ENCODE measurements at regions not wholly inside any gene's neighbourhood (a gene's known extent, or its start where the extent isn't known, plus 50 kb on each side); places are given as distances from the start of the nearest gene placed in this dataset.
"Not testable (repeated sequence)": the region's sequence is repeated elsewhere in the genome, so short reads cannot be mapped to it uniquely, and the experiment has no call there.

GRCh38 chr20:41786158-41786557 is 168.0 kb upstream of the CHD6 start:
- DNase-seq (ENCODE audit: low read depth, low spot score) = no peak

DNA sequence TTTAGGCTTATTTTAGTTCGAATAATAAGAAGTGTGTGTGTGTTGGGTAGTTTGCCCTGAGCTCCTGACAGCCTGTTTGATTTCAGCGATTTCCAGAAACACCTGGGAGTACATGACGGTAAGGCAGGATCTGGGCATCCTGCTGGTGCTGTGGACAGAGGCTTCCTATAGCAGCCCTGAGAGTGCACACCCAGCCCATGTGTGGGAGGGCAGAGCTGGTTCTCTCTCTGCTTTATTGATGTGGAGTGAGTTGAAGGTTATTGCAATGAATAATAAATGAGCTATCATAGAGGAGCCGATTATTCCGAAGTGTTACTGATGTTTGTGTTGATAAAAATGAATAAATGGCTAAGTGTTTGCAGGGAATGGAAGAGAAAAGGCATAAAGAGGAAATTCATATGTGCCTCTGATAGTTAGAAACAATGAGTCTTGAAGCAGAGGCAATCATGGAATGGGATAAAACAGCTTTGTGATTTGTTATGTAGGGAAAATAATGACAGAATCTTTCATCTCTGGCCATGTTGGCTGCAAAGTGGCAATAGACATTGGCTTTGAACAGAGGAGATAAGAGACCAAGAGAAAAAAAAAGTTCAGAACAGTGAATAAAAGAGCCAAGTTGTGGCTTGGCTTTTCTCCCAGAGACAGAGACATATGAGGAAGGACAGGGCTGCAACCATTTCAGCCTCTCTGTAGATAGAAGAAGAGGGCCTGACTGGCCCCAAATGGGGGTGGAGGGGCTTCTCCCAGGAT is 166.2 kb upstream of the CHD6 start:
- DNase-seq (ENCODE audit: low read depth, low spot score) = no peak

- no peak for DNase-seq (ENCODE audit: low read depth, low spot score)
Measured at GRCh38 chr20:41783423-41784208, 165.4 kb upstream of the CHD6 start.

- DNase-seq (ENCODE audit: low read depth, low spot score) = no peak
Measured at GRCh38 chr20:41782730-41783406, 164.7 kb upstream of the CHD6 start.

- DNase-seq (ENCODE audit: low read depth, low spot score) = no peak
Measured at GRCh38 chr20:41782255-41782654, 164.1 kb upstream of the CHD6 start.

GRCh38 chr20:41776421-41776820 is 158.2 kb upstream of the CHD6 start:
- no peak for DNase-seq (ENCODE audit: low read depth, low spot score)

DNA sequence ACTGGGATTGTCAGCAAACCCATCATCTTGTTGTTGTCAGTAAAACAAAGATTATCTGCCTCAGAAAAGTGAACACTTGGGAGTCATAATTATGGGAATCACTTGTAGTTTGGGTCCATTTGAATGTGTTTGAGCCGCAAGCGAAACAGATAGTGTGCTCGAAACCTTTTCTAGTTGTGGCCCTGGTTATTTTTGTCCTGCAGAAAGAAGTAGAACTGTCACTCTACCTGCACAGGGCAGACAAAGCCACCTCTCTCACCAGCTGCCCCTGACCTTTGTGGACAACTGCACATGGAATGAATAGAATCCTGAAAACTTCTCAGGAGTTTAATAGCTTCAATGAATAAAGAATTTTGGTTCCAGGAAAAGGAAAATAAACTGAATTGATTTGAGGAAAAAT is 156.1 kb upstream of the CHD6 start:
- no peak for DNase-seq (ENCODE audit: low read depth, low spot score)

- no peak for DNase-seq (ENCODE audit: low read depth, low spot score)
Measured at GRCh38 chr20:41770965-41771364, 152.8 kb upstream of the CHD6 start.

GRCh38 chr20:41770427-41770826 is 152.2 kb upstream of the CHD6 start:
- no peak for DNase-seq (ENCODE audit: low read depth, low spot score)

- DNase-seq (ENCODE audit: low read depth, low spot score) = no peak
Measured at GRCh38 chr20:41769592-41770018, 151.4 kb upstream of the CHD6 start.

DNA sequence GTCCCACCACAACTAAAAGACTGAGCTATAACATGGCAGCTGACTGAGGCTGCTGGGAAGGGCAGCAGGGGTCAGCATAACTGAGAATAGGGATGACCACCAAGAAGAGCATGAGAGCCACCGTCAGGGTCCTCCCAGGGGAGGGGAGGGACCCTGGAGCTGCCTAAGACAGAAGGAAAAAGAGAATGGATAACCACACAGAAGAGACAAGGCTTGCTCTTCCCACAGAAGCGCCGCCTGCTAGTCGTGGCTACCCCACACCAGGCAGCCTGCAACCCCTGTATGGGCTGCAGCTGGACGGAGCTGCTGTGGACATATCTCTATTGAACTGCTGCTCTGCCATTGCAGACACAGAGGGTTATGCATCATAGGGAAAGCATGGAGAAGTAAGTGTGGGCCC is 132.0 kb upstream of the CHD6 start:
- DNase-seq (ENCODE audit: low read depth, low spot score) = no peak

GRCh38 chr20:41748756-41749582 is 130.8 kb upstream of the CHD6 start:
- no peak for DNase-seq (ENCODE audit: low read depth, low spot score)

DNA sequence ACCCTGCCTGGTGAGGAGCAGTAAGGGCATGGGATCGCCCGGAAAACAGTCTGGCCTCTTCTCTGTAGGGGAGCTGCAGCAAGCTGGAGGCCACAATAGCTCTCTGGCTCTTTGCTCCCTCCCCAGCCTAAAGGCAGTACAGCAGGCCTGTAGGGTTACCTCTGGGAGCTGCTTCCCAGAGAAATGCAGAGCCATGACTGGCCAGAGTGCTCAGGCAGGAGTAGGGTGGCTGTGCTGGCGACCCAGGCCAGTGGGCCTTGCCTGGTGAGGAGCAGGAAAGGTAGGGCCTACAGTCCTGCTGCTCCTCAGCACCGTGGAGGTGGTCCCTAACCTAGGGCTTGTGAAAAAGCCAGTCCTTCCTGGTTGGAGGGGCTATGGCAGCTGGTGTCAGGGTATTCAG is 129.9 kb upstream of the CHD6 start:
- no peak for DNase-seq (ENCODE audit: low read depth, low spot score)

DNA sequence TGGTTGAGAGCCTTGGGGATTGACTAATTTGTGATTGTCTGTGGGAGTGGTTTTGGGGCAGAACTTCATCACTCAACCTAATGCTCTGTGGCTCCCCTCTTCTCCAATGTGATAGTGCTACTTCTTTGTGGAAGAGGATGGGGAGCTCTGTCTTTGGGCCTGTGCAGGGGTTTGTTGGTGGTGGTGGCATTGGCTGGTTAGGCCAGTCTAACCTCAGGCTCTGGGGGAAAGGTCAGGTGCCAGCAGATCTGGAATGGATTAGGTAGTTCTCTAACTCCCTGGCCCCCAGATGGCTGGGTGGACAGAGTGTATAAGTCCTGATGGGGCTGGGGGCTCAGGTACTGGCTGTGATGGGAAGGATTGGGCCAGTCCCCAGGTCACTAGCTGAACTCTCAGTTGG is 129.0 kb upstream of the CHD6 start:
- DNase-seq (ENCODE audit: low read depth, low spot score) = no peak

DNA sequence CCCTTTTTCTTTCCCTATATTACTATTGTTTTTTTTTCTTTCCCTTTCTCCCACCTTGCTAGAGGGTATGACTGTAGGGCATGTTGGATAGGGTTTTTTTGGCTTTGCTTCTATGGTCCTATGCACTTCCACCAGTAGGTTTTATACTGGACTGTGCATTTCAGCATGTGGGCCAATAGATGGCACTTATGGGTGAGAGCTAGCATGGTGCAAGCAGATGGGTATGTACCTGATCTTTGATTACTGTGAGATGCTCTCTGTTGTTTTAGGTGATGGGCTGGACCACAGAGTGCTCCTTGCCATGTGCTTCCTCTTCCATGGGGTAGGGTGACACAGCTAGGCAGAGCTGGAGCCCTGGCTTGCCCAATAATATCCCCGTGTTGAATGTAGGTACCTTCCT is 128.5 kb upstream of the CHD6 start:
- no peak for DNase-seq (ENCODE audit: low read depth, low spot score)

GRCh38 chr20:41738604-41739206 is 120.5 kb upstream of the CHD6 start:
- no peak for DNase-seq (ENCODE audit: low read depth, low spot score)

GRCh38 chr20:41735949-41736348 is 117.8 kb upstream of the CHD6 start:
- DNase-seq (ENCODE audit: low read depth, low spot score) = no peak

DNA sequence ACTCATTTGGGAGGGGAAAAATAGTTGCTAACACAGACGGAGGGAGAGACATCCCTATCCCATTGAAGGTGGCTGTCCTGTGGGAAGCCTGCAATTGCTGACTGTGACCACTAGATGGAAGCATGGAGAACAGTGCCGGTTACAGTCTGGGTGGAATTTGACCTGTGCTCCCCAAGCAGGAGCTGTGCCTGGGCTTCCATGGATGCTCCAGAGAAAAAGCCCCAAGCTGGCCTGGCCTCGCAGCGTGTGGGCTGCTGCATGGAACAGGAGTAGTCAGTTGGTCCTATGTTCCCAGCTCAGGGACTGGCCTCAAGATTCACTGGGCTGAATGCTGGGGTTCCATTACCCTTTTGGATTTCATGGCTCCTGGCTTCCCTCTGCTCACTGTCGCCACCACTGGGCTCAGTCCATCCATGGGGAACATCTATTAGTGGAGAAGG is 116.3 kb upstream of the CHD6 start:
- DNase-seq (ENCODE audit: low read depth, low spot score) = no peak

GRCh38 chr20:41733151-41733550 is 115.0 kb upstream of the CHD6 start:
- DNase-seq (ENCODE audit: low read depth, low spot score) = no peak

DNA sequence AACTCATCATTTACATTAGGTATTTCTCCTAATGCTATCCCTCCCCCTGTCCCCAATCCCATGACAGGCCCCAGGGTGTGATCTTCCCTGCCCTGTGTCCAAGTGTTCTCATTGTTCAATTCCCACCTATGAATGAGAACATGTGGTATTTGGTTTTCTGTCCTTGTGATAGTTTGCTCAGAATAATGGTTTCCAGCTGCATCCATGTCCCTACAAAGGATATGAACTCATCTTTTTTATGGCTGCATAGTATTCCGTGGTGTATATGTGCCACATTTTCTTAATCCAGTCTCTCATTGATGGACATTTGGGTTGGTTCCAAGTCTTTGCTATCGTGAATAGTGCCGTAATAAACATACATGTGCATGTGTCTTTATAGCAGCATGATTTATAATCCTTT is 113.0 kb upstream of the CHD6 start:
- DNase-seq (ENCODE audit: low read depth, low spot score) = not testable (repeated sequence)

DNA sequence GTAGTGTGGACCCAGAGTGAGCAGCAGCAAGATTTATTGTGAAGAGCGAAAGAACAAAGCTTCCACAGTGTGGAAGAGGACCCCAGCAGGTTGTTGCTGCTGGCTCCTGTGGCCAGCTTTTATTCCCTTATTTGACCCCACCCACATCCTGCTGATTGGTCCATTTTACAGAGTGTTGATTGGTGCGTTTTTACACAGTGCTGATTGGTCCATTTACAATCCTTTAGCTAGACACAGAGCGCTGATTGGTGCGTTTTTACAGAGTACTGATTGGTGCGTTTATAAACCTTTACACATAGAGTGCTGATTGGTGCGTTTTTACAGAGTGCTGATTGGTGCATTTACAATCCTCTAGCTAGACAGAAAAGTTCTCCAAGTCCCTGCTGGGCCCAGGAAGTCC is 109.5 kb upstream of the CHD6 start:
- DNase-seq (ENCODE audit: low read depth, low spot score) = not testable (repeated sequence)
